ENCODE measurements at regions not wholly inside any gene's neighbourhood (a gene's known extent, or its start where the extent isn't known, plus 50 kb on each side); places are given as distances from the start of the nearest gene placed in this dataset.

DNA sequence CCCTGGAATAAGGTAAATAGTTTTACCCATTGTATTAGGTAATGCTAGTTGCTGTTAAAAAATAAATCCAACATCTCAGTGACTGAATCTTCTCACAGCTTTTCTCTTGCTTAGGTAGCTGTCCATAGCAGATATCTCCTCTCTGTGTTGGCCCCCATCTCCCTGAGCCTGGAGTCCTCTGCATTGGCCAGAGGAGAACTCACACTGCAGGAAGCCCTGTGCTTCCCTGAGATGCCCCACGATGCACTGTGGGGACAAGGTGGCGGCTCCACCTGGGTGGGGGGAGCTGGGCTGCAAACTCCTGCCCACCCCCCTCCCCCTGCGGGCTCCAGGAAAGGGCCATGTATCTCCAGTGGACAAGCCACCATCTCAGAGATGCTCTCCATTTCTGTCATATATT, 80.4 kb upstream of the SALL3 start:
- no peaks in the 10 kb centered on the region for H3K4me1 ChIP-seq
- no peak overlapping the region for H3K27ac ChIP-seq
- no peak for TF ChIP-seq POLR2AphosphoS5 (IDR thresholded peaks at IDR 0.05)
- no peak for TF ChIP-seq POLR2A (IDR thresholded peaks at IDR 0.05)
- TF ChIP-seq, protein P1, sequence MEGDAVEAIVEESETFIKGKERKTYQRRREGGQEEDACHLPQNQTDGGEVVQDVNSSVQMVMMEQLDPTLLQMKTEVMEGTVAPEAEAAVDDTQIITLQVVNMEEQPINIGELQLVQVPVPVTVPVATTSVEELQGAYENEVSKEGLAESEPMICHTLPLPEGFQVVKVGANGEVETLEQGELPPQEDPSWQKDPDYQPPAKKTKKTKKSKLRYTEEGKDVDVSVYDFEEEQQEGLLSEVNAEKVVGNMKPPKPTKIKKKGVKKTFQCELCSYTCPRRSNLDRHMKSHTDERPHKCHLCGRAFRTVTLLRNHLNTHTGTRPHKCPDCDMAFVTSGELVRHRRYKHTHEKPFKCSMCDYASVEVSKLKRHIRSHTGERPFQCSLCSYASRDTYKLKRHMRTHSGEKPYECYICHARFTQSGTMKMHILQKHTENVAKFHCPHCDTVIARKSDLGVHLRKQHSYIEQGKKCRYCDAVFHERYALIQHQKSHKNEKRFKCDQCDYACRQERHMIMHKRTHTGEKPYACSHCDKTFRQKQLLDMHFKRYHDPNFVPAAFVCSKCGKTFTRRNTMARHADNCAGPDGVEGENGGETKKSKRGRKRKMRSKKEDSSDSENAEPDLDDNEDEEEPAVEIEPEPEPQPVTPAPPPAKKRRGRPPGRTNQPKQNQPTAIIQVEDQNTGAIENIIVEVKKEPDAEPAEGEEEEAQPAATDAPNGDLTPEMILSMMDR (IDR thresholded peaks at IDR 0.05), result no peak
- H3K9me3 ChIP-seq, result no peaks in the 10 kb centered on the region
- no peaks in the 10 kb centered on the region for H3K36me3 ChIP-seq
- H3K4me3 ChIP-seq, result no peak overlapping the region
- intact Hi-C loops (cut with DNase I; ENCODE audit: low total_unique reads), result no loop called here
- no peak for DNase-seq (ENCODE audit: low spot score in 2 of 2)
- H3K27me3 ChIP-seq, result peaks cover 0 to 27% of the 10 kb centered on the region in 2 donors

DNA sequence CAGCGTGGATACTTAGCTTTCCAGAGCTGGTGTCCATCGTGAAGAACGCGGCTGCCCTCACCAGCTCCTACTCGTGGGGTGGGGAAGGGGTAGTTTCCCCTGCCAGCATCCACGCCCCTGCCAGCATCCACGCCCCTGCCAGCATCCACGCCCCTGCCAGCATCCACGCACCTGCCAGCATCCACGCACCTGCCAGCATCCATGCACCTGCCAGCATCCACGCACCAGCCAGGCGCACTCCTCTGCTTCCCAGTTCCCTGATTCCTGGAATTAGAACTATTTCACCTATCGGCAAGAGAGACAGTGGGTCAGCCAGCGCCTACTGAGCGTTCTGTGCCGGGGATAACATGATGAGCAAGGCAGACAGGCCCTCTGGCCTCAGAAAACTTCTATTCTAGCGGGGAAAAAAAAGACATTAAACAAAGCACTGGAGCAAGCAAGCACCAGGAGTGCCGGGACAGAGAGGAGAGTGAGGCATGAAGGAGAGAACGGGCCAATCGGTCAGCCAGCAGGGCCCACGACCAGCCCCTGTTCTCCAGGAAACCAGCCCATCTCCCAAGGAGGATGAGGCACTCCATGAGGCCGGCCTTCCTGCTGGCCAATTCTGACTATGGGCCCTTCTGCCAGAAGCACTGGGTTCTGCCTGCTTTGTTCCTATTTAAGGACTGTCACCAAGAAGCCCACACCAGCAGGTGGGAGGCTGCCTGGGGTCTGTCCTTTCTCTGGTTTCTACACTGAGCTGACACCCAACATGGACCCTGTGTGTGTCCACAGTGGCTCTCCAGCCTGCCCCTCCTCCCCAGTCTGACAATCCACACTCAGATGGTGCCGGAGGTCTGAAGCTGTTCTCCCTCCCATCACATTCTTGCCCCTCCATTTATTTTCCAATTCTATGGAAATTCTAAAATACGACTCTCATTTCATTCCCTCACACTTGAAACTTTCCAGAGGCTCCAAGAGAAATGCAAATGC, 78.4 kb upstream of the SALL3 start:
- no peak overlapping the region for H3K4me3 ChIP-seq
- no peak overlapping the region for H3K27ac ChIP-seq
- no peaks in the 10 kb centered on the region for H3K36me3 ChIP-seq
- intact Hi-C loops (cut with DNase I; ENCODE audit: low total_unique reads), result no loop called here
- DNase-seq (ENCODE audit: low spot score in 2 of 2), result no peak
- TF ChIP-seq, protein P1 (IDR thresholded peaks at IDR 0.05), result no peak
- TF ChIP-seq POLR2AphosphoS5 (IDR thresholded peaks at IDR 0.05) (no peak), POLR2A (IDR thresholded peaks at IDR 0.05) (no peak)
- no peaks in the 10 kb centered on the region for H3K4me1 ChIP-seq
- H3K9me3 ChIP-seq, result no peaks in the 10 kb centered on the region
- peaks cover 0 to 29% of the 10 kb centered on the region in 2 donors for H3K27me3 ChIP-seq

DNA sequence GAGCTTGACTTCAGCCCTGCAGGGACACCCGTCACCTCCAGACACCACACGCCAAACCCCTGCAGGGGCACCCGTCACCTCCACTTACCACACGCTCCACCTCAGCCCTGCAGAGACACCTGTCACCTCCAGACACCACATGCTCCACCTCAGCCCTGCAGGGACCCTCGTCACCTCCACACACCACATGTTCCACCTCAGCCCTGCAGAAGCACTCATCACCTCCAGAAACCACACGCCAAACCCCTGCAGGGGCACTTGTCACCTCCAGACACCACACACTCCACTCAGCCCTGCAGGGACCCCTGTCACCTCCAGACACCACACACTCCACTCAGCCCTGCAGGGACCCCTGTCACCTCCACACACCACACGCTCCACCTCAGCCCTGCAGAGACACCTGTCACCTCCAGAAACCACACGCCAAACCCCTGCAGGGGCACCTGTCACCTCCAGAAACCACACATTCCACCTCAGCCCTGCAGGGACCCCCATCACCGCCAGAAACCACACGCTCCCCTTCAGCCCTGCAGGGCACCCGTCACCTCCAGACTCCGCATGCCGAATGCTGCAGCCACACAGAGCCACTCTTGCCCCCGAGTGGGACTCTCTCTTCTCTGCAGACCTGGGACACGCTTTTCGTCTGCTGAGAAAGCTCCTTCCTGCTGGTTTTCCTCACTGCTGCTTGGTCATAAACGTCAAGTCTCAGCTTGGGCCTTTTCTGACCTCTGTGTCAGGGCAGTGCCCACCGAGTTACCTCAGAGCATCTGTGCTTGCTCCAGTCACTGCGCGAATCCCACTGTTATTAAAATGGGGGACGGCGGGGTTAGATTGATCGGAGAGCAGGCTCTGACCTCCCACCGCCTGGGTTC, 77.5 kb upstream of the SALL3 start:
- Histone ChIP-seq H3K9me3 (no peaks in the 10 kb centered on the region), H3K36me3 (no peaks in the 10 kb centered on the region), H3K4me3 (no peak overlapping the region), H3K27ac (no peak overlapping the region), H3K27me3 (peaks cover 0 to 29% of the 10 kb centered on the region in 2 donors), H3K4me1 (no peaks in the 10 kb centered on the region)
- TF ChIP-seq, protein P1 (IDR thresholded peaks at IDR 0.05), result no peak
- no peak for DNase-seq (ENCODE audit: low spot score in 2 of 2)
- intact Hi-C loops (cut with DNase I; ENCODE audit: low total_unique reads), result no loop called here

DNA sequence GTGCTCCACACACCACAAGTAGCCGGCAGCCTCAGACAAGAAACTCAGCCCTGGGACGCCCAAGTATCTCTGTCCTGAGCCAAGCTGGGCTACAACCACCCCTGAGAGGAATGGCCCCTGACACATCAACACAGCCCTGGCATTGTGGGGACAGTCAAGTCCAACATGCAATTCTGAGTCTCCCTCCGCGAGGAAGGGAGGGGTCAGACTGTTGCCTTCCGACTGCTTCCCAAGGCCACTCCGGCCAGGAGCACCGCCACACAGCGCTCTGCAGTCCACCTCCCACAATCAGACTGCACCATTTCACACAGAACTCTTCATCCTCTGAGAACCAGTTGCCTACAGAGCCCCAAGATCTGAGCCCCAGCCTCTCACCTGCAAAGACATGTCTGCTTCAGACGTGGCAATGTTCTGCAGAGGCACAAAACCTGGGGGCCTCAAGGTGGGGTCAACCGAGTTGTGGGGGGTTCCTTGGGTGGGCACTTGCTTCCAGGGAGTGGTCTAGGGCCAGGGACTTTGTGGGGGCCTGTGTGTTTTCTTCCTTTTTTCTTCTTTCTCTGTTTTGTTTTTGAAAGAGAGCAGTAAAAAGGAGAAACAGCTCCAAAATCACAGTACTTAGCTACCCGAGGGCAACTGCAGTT, 76.7 kb upstream of the SALL3 start:
- no peak overlapping the region for H3K27ac ChIP-seq
- no peak overlapping the region for H3K4me3 ChIP-seq
- TF ChIP-seq POLR2AphosphoS5 (IDR thresholded peaks at IDR 0.05), result no peak
- no peak for TF ChIP-seq POLR2A (IDR thresholded peaks at IDR 0.05)
- TF ChIP-seq, protein P1 (IDR thresholded peaks at IDR 0.05), result no peak
- intact Hi-C loops (cut with DNase I; ENCODE audit: low total_unique reads), result no loop called here
- no peaks in the 10 kb centered on the region for H3K36me3 ChIP-seq
- H3K4me1 ChIP-seq, result no peaks in the 10 kb centered on the region
- H3K9me3 ChIP-seq, result no peaks in the 10 kb centered on the region
- peaks cover 0 to 33% of the 10 kb centered on the region in 2 donors for H3K27me3 ChIP-seq
- no peak for DNase-seq (ENCODE audit: low spot score in 2 of 2)
